NCI-H2196 treated with DMSO at 0.1 percent for 48 hours (cell line): ENCODE measurements at regions not wholly inside any gene's neighbourhood (a gene's known extent, or its start where the extent isn't known, plus 50 kb on each side); places are given as distances from the start of the nearest gene placed in this dataset.

Experiments
- DNase-seq: peaks from one replicate; lab custom pipeline; 2025; ENCODE audit not compliant: unreplicated experiment; lab: John Stamatoyannopoulos, UW

DNA sequence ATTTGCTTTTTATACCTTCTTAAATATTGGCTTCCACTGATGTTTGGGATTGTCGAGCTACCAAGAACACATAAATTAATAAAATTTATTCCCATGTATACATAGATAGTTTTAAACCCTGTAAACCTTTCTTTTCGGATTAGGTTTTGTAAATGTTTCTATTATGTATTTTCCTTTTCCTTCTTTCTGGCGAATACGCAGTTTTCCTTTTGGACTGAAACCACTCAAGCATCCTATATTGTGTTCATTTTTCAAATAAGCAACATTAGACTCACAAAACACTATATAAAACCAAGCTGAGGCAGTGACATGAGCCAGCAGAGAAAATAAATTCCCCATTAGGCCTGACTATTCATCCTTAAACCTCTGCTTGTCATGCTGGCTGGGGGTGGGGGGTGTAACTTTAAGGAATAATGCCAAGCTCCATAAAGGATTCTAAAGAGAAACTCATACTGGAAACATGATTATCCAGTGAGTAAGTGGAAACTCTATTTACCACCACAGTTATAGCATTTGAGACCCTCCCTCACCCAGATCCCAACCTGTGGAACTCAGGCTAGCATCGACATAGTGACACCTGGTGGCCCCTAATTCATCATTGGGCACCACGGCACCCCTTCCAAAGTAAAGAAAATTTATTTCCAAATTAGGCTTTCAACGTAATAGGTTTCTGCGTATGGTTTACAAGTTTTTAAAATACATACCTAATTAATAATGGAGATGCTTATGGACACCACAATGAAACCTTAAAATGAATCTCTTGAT, 86.5 kb upstream of the CELF2 start:
- no peak for DNase-seq

DNA sequence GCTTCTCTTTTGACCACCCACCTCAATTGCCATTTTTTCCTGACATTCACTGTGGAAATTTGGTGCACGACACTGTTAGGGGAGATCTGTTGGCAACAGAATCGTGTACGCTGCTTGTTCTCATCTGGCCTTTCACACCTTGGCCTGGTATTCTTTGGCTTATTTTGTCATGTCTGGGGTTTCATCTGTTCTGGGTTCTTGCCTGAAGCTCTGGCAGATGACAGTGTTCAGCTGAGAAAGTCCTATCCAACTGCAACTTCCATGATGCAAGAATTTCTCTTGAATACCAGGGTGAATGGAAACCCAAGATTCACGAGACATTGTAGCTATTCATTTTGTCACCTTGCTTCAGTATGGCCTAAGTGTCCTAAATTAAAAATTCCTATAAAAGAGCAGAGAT, 82.6 kb upstream of the CELF2 start:
- DNase-seq = no peak

DNA sequence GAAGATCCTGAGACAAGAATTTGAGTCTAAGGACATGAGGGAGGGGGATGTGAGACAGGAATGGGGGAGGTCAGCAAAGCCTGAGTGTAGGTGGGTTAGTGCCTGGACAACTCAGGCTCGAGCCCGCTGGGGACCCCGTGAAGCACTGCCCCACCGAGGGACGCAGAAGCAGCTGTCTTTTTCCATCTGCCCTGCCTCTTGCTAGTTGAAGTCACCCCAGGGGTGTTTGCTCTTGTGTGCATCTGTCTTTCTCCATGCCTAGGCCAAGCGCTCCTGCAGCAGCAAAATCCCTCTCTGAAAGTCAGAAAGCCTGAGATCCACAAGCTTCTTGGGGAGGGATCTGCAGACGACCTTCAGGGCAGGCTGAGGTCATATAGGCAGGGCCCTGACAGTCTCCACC, 79.0 kb upstream of the CELF2 start:
- no peak for DNase-seq

DNA sequence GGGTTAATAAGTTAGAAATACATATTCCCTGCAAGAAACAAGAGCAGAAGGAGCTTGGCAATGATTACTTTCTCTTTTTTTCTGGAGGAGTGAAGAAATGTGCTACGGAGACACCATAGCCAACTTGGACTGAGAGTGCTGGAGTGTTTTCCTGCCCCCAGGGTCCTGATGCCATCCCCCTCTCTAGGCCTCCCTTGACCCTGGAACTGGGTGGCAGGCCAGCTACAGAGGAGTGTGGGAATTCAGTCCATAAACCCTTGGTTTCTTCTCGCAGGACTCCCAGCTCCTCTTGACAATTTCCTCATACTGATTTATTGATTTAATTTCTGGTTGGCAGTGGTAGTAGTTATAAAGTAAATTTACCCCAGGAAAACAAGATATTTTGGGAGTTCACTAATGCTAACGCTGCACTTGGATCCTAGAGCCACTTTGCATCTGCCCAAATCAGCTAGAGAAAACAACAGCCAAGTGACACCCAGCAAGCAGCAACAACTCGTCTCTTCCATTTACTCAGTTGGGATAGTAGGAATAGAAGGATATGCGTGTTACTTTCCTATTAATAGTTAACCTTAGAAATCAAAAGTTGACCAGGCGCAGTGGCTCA, 76.4 kb upstream of the CELF2 start:
- DNase-seq = no peak

DNA sequence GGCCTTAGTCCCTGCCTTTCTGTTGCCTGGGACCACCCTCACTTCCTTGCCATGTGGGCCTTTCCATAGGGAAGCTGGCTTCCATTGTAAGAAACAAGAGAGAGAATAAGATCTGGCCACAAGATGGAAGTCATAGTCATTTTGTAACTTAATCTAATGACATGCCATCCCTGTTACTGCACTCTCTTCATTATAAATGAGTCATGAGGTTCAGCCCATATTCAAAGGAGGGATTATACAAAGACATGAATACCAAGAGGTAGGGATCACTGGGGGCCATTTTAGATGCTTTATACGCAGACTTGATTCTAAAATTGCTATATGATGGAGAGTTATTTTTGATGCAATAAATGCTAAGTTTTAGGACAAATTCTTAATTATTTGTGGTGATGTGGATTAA, 75.2 kb upstream of the CELF2 start:
- DNase-seq = no peak

DNA sequence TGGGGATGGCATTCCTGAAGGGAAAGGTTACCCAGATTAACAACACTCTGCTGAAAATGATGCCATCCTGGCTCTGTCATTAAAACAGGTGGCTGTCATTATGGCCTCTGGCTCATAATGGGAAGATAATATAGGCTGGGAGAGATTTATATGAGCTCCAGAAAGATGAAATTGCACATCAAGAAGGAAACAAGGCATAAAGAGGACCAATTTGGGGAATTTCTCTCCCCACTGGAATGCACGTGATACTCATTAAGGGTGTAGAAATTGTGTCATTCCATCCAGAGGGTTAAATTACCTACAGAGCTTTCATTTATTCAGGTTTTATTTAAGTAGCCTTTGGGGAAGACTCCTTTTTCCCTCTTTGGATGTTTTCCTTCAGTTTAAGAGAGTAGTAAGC, 71.6 kb upstream of the CELF2 start:
- no peak for DNase-seq

DNA sequence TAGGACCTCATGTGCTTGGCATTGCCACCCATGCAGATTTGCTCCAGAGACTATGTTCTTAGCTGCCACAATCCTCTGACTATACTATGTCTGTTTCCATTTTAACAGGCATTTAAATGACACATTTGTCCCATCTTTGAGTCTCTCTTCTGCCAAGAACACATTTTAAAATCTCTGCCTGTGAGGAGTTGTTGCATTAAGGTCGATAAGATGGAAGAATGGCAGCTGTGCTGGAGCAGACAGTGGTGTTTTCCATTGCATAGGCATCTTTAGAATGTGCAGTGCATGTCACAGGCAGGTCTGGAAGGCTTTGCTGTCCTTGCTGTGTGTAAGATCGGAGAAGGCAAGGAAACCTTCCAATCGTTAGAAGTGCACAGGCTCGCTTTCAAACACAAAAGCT, 70.9 kb upstream of the CELF2 start:
- no peak for DNase-seq

DNA sequence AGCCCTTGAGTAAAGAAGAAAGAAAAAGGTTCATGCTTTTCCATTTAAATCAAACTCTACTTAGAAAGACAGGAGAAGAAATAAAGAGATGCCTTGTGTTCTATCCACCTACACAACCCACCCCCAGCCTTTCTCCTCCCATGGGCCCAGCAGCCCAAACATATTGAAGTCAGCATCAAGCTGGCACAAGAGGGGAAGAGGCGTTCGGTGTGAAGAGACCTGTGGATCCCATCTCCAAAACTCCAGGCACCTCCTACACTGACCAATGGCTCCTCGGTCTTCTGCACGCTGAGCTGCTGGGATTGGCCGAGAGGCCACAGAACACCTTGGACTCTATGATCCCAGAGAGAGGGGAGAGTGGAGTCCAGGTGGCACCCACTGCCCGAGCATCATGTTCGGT, 66.0 kb upstream of the CELF2 start:
- no peak for DNase-seq

DNA sequence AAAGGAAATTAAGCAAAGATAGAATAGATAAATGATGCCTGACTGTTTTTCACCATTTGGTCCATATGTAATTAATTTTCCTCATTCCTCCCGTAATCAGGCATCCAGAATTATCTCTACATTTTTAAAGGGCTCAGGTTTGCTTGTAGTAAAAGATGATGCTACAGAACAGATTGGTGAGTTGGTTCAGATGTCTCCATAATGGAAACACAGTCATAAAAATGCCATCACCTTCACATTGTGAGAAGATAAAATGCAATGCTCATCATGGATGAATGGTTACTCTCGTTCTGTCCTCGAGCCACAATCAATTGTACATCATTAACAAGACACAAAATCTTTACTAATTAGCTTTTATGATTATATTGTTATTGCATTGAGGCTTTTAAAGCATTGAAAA, 64.9 kb upstream of the CELF2 start:
- DNase-seq = no peak

DNA sequence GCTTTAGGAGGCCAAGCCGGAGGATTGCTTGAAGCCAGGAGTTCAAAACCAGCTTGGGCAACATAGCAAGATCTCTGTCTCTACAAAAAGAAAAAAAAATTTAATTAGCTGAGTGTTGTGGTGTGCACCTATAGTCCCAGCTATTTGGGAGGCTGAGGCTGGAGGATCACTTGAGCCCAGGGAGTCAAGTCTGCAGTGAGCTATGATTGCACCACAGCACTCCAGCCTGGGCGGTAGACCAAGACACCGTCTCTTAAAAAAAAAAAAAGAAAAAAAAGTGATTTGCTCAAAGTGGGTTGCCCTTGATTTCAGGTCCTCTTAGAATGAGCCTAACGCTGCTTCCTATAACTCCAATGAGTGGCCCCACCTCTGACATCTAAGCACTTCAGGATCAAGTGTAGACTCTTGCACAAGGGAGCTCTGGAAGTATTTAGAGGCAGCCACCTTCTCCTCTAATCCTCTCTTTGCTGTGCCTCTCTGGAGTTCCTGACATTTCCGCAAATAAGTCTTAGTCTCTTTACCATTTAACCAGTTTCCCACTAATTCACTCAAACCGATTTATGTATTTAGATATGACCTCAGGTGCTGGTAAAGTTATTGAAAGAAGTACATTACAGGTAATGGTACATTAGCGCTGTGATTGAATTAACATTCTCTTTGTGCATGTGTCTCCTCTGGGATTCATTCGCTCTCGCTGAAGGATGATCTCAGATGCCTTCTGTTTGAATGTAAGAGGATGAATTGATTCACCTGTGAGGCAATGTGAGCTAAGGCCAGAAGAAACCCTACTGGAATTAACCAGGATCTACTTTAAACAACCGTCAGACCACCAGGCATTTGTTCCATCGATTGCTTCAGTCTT, 60.8 kb upstream of the CELF2 start:
- no peak for DNase-seq

DNA sequence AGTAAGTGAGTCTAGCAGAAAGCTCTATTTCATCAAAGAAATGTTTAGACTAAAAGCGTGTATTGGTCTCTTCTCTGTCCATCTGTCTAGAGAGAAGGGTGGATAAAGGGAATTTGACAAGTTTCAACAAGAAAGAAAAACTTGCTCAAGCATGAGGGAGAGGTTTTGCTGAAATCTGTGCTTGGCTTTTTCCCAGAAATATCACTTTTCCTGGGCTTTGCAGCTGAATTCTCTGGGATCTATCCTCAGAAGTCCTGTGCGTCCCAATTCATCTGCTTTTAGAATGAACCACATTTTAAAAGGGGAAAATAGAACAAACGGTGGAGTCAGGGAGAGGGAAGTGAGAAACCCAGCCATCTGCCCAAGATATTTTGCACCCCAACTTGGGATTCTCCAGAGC, 59.6 kb upstream of the CELF2 start:
- no peak for DNase-seq

DNA sequence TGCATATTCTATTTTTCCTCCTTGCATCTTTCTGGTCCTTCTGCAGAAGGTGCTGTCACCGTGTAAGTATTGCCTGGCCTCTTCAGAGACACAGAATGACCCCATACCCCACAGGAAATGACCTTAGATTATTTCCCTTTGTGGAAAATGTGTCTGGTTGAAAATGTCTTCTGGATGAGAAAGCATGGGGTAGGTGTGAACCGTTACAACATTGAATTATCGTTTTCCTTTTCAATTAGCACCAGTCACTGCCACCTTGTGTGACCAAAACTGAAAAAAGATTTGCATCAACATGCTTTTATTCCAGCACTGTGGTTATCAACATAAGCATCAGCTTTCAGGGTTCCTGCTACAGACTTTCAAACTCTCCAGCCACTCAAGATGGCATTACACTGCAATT, 58.0 kb upstream of the CELF2 start:
- DNase-seq = no peak

DNA sequence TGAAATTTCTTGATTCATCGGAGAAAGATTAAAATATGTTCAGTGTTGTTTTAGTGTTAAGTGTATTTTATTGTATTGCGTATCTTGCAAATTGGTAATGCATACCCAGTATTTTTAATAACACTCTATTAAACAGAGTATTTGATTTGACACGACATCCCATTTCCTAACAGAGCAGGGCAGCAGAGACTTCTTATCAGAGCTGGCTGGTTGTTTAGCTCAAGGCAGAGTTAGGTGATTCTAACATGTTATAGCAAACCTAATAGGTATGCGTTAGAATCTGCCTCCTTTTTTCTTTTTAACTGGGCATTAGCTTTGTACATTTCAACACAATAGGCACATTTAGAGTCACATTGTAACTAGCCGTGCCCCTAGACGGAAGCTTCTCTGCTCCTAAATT, 57.1 kb upstream of the CELF2 start:
- no peak for DNase-seq

DNA sequence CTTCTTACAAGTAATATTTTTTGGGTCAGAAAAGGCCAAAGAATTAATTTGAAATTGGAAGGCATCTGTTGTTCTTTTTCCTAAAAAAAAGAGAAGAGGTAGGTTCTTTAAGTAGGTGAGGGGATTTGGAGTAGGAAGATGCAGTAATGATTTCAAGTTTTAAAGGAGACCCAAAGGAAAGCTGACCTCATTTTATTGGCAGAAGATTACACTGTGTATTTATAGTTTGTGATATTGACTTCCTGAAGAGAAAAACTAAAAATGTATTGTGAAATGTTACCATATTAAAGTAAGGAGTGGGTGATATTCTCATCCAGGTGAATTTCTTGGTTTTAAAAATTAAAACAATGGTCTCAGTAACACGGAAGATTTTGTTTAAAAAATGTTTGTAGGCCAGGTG, 56.6 kb upstream of the CELF2 start:
- no peak for DNase-seq

DNA sequence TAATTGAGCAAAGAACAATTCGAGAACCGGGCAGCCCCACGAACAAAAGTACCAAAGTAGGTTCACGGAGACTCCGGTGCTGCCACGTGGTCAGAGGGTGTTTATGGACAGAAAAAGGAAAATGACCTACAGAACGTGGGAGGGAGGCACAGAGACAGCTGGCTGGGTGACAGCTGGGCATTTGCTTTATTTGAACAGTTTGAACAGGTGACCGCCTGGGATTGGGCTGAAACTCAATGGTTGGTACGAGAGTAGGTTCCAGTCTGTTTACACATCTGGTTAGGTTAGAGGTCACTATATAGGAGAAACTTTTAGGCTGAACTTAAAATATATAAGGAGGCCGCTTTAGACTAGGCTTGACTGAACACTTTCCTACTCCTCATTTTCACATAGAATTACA, 50.6 kb upstream of the CELF2 start:
- no peak for DNase-seq

DNA sequence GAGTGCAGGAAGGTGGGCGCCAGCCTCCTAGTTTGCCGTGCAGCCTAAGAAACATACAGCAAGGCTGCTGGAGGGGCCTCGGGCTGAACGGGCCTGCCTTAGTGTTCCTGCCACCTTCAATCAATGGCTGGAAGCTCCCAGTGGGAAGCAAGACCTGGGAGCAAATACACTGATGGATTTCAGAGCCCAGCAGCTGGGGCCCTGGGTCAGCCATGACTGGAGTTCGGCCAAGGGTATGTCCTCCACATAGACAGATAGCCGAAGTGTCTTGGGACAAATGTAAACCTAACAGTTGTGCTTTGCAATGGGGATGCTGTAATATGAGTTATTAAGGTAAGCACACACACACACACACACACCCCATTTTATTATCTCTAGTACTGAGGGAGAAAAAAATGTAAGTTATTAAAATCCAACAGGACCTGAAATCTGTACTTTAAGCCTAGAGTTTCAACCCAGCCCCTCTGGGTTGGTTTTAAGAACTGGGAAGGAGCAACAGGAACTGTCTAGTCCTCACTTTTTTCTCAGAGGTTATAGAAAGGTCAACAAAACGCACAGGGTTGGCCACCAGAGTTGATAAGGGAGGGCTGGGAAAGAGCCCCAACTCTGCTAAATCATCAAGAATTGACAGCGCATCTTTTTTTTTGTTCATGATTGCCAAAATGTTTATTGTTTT, 50.0 kb upstream of the CELF2 start:
- no peak for DNase-seq
